GM21515 (cell line): ENCODE measurements at regions not wholly inside any gene's neighbourhood (a gene's known extent, or its start where the extent isn't known, plus 50 kb on each side); places are given as distances from the start of the nearest gene placed in this dataset.

Experiments
- ATAC-seq: cut with Tn5 transposase; IDR thresholded peaks from one replicate; pipeline ENCODE4 v1.9.1; 2021; ENCODE audit not compliant: unreplicated experiment

DNA sequence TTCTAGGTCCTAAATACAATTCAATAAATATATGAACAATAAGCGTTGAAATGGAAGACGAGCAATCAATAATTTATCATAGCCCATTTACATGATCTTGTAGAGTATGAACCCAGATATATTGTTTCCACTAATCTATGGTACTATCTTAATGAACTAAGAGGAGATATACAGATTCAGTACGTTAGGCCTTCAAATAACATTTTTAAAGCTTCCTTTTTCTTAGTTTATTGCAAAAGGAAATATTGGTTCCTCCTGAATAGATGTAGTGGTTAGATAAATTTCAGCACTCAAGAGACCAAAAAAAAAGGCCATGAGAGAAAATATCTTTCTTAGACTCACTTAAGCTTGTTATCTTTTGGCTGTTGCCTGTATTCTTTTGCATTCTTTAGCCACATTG, 147.5 kb upstream of the PITX2 start:
- no peak for ATAC-seq

DNA sequence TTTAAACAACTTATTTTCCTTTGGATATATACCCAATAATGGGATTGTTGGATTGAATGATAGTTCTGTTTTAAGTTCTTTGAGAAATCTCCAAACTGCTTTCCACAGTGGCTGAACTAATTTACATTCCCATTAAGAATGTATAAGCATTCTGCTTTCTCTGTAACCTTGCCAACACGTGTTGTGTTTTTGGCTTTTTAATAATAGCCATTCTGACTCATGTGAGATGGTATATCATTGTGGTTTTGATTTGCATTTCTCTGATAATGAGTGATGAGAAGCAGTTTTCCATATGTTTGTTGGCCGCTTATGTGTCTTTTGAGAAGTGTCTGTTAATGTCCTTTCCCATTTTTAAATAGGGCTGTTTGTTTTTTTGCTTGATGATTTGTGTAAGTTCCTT, 155.6 kb upstream of the PITX2 start:
- ATAC-seq = no peak

DNA sequence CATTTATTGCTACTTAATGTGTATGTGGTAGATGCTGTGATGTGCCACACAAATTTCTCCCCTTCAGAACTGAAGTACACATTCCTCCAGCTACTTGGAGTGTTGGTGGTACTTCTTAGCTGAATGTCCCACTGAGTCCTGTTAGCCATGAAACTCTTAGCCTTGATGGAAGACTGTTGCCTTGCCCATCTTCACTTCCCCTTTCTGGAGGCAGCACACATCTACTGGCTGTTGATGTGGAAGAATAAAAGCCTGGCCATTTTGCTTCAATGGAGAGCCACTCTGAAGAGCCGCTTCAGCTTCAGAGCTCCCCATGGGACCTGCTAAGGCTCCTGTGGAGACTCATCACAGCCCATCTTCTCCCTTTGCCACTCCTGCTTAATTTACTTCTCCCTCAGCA, 157.7 kb upstream of the PITX2 start:
- ATAC-seq = no peak

DNA sequence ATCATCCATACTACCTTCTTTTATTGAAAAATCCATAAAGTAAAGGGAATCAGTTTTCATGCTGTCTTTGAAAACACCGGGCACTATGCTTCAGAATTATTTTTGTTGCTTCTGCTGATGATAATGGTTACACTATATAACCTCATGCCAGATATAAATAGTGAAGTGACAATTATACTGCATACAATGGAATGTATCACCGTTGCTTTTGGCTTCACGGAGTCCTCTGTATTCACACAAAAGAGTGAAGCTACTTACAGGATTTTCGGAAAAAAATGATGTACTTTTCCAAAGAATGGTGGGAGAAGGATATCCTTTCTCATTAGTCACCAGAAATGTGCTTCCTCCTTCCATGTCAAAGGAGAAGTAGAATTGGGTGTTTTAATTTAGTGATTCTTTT, 159.1 kb upstream of the PITX2 start:
- ATAC-seq = no peak

DNA sequence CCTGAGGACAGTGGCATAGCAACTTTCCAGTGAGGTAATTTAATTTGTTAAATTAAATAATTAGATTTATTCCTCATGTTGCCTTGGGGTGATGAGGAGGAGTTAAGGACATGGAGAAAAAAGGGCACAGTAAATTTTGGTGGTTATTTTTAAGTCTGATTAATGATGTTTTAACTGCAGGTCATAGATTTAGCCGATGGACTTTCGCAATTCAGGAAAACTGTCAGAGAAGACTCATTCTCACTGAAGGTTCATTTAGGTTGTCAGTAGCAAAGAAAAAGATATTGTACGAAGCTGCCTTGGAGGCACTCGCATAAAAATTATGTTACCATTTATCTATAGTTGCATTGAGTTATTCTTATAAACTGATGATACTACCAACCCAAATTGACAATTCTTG, 164.2 kb upstream of the PITX2 start:
- ATAC-seq = no peak

GRCh38 chr4:110787707-110788106, 164.8 kb upstream of the PITX2 start:
- no peak for ATAC-seq

- no peak for ATAC-seq
These were observed 165.4 kb upstream of the PITX2 start for GRCh38 chr4:110788302-110788701.

DNA sequence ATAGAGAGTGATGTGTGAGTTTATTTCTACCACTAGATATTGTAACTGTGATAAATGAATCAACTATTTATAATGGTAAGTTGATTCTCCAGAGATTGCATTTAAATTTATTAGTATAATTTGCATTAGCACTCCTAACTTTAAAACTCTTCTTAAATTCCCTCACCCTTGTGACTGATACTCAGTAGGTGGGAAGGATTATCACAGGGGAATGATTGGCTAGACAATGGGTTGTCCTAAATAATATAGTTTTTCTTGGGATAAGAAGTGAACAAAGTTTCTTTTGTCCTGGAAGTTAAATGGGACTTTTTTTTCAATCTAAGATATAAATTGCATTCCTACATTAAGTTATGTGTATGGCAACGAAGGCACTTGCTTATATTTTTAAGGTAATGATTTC, 169.2 kb upstream of the PITX2 start:
- no peak for ATAC-seq

- no peak for ATAC-seq
These were observed 170.5 kb upstream of the PITX2 start for GRCh38 chr4:110793381-110793801.

- no peak for ATAC-seq
These were observed 171.1 kb upstream of the PITX2 start for GRCh38 chr4:110793890-110794554.

- ATAC-seq = no peak
These were observed 173.1 kb upstream of the PITX2 start for GRCh38 chr4:110795971-110796370.

GRCh38 chr4:110797486-110797885, 174.6 kb upstream of the PITX2 start:
- ATAC-seq = no peak

GRCh38 chr4:110798687-110799086, 175.8 kb upstream of the PITX2 start:
- no peak for ATAC-seq

- no peak for ATAC-seq
These were observed 176.3 kb upstream of the PITX2 start for GRCh38 chr4:110799211-110799610.

- no peak for ATAC-seq
These were observed 178.7 kb upstream of the PITX2 start for GRCh38 chr4:110801591-110801990.

DNA sequence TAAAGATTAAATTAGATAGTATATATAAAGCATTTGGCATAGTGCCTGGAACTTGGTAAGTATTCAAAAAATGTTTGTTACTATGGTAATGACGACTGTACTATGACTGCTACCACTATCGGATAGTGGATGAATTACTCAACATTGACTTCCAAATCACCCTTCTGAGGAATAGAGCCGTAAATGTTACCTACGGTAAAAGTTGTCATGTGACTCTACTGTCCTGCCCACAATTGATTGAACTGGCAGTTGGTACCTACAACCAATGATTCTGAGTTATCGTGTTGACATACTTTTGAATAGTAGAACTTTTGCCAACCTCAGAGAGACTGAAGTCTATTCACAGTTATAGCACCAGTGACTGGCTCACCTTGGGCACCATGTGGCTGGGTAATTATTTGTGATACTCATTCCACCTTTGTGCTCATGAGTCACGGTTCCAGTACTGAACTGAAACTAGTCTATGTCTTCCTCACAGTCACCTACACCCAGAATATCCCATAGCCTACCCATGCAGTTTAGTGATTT, 185.5 kb upstream of the PITX2 start:
- ATAC-seq = no peak

- ATAC-seq = no peak
These were observed 193.1 kb upstream of the PITX2 start for GRCh38 chr4:110815950-110816349.

GRCh38 chr4:110816367-110816766, 193.5 kb upstream of the PITX2 start:
- ATAC-seq = no peak

DNA sequence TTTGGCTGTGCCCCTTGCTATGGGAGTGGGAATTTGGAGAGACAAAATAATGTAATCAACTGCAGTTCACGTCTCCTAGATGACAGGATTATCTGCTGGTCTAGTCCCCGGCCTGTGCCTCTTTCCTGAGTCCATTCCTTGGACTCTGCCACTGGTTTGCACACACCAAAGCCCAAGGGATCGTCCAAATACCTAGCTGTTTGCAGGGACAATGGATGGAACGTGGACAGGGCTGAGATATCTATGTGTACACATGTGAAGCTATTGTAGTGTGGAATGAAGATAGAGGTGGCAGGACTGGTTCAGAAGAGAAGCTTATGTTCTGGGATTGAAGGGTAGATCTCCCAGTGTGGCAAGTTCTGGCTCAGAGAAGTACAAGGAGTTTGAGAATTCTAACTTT, 198.3 kb upstream of the PITX2 start:
- no peak for ATAC-seq

DNA sequence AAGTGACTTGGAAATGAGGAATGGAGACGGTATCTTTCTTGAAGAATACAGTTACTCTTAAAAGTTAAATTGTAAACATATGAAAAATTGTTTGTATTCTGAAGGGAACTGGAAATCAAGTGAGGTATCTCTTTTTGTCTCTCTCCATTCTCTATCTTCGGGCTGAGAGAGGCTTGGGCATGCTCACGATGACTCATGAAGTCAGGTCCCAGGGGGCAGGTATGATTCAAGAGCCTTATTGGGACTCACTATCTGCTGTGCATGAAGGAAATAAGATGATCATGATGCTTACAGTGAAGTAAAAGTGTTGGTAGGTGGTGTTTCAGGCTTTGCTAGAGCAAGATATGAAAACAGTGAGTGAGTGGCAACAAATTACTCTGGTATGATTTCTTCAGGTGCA, 200.4 kb upstream of the PITX2 start:
- no peak for ATAC-seq

- ATAC-seq = no peak
These were observed 201.5 kb upstream of the PITX2 start for GRCh38 chr4:110824344-110824743.

DNA sequence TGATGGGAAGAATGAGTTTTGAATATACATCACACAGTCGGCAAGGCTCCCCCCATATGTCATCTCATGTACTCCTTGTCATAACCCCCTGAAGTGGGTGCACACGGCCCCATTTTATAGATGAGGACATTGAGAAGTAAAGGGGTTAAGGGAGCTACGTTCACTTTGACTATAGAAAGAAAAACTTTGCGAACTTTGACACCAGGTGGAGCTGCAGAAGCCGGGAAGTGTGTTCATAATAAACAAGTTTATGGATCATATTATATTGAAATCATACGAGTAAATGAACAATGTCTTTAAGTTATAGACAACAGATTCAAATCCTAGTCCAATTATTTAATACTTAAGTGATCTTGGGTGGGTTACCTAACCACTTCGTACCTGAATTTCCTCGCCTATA, 203.8 kb upstream of the PITX2 start:
- no peak for ATAC-seq

- no peak for ATAC-seq
These were observed 207.6 kb upstream of the PITX2 start for GRCh38 chr4:110830461-110830860.
